GM12891 (cell line): ENCODE measurements at regions not wholly inside any gene's neighbourhood (a gene's known extent, or its start where the extent isn't known, plus 50 kb on each side); places are given as distances from the start of the nearest gene placed in this dataset.

Source experiments
- POLR2AphosphoS5 ChIP-seq: IDR thresholded peaks from 2 replicates; pipeline ENCODE4 v1.6.1; 2011; ENCODE audit warnings: low read depth, low read length, control low read depth
- TAF1 ChIP-seq: IDR thresholded peaks from 2 replicates; pipeline ENCODE4 v1.6.1; 2011; ENCODE audit warnings: low read depth, low read length, control low read depth

DNA sequence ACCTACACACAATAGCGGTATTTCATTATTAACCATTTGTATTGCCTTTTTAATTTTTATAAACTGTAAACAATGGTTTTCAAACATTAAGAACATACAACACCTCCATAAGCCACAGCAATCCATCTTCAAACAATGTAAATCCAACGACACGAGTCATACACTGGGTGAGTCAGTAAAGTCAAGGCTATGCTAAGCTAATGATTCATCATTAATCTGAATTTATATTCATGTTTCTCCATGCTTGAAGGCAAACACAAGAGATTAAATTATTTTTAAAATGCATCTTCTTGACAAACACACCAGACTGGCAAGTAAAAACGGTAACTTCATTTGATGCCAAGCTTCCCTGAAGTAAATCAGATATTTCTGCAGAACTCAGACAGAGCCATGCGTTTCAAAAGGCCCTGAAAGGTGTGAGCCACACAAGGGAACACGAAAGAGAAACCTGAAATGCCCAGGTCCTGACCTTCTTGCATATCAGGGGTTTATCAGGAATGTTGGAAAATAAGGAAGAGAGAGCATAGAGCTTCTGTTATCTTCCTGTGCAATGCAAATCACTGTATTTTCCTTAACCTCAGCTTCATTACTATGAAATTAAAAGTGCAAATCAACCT is 162.5 kb downstream of the ALDH8A1 start:
- no peak for TF ChIP-seq POLR2AphosphoS5
- no peak for TF ChIP-seq TAF1
